GM08714 (cell line): ENCODE measurements at regions not wholly inside any gene's neighbourhood (a gene's known extent, or its start where the extent isn't known, plus 50 kb on each side); places are given as distances from the start of the nearest gene placed in this dataset.

ENCODE experiments used
- H3K4me3 ChIP-seq: fragments of 200-500 bp; sonication (Bioruptor generic); 2 replicates; pipeline ENCODE4 v1.5.1; 2014; ENCODE audit warnings: mild to moderate bottlenecking, low read length, inconsistent platforms
- ZNF274 ChIP-seq: IDR thresholded peaks from 2 replicates; pipeline ENCODE4 v1.6.1; 2012; ENCODE audit warnings: mild to moderate bottlenecking, low read depth, low read length

DNA sequence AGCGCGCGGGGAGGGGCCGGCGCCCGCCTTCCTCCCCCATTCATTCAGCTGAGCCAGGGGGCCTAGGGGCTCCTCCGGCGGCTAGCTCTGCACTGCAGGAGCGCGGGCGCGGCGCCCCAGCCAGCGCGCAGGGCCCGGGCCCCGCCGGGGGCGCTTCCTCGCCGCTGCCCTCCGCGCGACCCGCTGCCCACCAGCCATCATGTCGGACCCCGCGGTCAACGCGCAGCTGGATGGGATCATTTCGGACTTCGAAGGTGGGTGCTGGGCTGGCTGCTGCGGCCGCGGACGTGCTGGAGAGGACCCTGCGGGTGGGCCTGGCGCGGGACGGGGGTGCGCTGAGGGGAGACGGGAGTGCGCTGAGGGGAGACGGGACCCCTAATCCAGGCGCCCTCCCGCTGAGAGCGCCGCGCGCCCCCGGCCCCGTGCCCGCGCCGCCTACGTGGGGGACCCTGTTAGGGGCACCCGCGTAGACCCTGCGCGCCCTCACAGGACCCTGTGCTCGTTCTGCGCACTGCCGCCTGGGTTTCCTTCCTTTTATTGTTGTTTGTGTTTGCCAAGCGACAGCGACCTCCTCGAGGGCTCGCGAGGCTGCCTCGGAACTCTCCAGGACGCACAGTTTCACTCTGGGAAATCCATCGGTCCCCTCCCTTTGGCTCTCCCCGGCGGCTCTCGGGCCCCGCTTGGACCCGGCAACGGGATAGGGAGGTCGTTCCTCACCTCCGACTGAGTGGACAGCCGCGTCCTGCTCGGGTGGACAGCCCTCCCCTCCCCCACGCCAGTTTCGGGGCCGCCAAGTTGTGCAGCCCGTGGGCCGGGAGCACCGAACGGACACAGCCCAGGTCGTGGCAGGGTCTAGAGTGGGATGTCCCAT lies 232.8 kb downstream of the SEC14L1 start:
- peak overlapping the region; percentile 80 for H3K4me3 ChIP-seq

DNA sequence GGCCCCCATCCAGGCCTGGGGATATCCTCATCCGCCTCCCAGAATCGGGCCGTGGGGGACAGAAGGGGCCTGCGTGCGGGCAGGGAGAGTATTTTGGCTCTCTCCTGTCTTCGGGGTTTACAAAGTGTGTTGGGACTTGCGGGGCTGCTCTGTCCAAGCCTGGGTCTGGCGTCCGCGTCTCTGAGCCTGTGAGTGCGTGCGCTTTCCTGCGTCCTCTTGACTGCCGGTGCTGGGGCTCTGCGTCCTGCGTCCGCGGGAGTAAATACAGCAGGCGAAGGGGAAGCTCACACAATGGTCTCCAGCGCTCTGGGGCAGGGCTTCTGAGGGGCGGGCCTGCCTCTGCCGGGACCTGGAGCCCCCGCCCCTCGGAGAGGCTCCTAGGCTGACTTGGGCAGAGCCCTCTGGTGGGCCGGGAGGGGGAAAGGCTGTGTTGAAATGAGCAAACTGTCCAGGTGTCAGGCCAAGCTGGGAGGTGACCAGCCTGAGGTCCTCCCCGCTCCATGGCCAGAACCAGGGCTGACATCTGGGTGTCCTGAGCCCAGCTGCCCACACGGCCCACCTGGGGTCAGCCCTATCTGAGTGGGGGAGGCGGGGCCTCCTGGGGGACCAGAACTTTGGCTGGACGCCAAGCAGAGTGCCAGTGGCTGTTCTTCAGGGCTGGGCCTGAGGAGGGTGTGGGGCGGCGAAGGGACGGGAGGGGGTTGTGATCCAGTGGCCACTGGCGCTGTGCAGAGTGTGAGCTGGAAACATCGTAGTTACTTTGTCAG lies 233.6 kb downstream of the SEC14L1 start:
- no peak for TF ChIP-seq ZNF274
- H3K4me3 ChIP-seq = peak overlapping the region; percentile 80; the same call in 1 of the 2 replicates

More for the DNA sequence above, 232.8 kb downstream of the SEC14L1 start:
- no peak for TF ChIP-seq ZNF274

DNA sequence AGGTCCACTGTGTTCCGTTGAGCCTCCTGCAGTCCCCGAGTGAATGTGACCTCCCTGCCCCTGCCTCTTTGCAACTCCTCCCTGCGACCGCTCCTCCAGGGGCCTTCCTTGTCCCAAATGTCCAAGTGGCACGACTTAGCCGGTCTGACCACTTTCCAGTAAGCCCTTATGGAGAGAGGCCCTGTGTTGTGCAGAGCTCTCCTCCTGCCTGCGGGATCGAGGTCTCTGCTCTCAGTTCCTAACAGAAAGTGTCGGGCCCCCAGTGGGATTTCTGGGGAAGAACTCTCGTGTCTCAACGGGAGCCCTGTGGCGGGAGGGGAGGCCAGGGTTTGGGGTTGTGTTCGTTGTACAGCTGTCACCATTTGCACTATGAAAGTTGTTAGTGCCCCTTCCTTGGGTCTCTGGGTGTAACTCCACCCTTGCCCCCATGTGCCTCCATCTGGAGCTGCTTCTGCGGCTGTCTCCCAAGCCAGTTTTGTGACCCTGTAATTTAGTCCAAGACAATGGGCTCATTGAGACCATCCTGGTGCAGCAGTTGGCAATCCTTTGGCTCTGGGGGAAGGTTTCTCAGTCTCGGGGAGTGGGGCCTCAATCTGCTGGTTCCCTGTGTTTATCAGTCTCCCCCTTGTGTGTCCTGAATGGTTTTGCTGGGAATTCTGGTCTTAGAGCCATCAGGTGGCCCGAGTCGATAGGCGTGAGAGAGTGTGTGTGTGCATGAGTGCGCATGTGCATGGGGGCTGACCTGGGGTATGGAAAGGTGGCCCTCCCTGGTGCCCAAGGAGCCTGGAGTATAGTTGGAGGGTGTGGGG lies 234.5 kb downstream of the SEC14L1 start:
- TF ChIP-seq ZNF274 = no peak
- peak overlapping the region; percentile 80; the same call in 1 of the 2 replicates for H3K4me3 ChIP-seq

DNA sequence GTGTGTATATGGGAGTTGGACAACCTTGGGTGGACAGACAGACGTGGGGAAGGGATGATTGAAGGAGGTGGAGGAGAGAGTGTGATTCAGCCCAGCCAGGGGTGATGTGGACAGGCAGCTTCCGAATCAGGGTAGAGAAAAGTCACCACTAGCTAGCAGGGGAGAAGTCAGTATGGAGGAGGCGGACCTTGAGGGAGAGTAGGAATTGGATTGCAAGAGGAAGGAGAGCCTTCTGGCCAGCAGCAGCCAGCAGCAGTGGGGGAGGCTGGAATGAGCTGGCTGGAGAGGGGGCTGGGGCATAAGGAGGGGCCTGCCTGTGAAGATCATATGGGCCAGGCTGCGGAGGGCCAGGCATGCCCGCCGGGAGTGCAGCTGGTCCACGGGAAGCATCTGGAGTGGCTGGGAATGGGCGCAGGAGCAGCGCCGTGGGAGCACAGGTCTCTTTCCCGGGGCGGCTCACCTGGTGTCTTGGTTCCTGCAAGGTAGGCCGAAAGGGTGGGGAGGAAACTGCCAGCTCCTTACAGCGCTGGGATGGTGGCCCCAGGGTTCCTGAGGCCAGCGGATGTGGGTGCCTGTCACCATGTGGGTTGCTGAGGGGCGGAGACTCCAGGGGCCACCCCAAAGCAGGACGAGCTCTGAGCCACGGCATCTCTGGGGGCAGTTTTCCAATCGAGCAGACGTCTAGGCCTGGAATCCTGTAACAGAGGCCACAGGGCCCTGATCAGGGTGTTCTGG lies 235.3 kb downstream of the SEC14L1 start:
- H3K4me3 ChIP-seq = no peak overlapping the region; the same call in 1 of the 2 replicates
- TF ChIP-seq ZNF274 = no peak

DNA sequence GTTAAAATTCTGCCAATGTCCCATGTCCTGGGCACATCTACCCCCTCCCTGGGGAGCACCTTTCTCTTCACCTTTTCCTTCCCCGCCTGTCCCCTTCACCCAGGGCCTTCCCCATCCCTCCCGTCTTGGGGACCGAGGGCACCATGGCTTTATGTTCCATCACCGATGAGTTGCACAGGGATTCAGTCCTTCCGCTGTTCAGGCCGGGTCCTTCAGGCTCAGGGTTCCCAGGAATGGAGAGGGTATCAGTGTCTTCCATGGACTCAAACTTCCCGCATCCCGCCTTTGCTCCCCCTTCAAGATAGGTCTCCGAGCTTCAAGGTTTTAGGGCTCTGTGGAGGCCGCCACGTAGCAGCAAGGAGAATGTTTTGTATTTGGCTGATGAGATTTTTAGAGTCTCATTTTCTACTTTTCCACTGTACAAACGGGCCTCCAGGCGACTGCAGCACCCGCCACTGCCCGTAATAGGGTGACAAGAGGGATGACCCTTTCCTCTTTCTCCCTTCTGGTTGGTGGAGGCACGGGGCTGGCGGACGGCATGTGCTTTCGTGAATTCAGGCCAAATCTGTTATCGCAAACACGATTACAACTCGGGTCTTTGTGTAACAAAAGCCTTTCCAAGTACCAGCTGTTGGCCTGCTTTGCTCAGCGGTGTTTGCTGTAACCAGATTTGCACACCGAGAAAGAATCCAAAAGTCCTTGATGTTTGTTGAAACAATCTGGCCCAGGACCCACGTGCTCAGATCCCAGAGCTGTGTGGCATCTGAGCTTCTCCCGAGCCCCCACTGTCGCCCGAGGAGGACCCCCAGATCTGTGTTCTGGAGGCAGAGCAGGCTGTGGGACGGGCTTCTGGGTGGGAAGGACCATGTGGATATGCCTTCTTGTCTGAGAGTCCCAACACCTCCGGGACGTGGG lies 236.3 kb downstream of the SEC14L1 start:
- TF ChIP-seq ZNF274 = no peak
- no peak overlapping the region for H3K4me3 ChIP-seq

DNA sequence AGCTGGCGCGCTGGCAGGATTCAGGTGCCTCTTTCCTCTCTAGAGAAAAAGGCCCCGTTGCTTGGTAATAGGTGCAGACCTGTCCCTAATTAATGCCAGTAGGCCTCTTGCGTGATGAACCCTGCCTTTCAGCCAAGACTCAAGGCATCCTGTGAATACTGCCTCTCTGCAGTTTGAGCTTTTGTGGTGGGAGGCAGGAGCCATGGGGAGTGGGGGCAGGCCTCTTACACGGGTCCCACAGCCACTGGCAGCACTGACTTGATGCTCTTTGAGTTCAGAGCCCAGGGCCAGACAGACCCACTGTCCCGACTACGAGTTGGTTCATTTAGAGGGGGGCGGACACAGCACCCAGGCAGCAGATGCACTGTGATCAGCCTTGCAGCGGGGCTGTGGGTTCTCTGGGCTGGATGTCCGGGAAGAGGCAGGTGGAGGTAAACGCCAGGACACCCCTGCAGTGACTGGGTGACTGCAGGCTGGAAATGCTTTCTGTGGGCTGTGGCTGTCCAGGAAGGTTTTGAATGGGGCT lies 237.0 kb downstream of the SEC14L1 start:
- TF ChIP-seq ZNF274 = no peak
- no peak overlapping the region for H3K4me3 ChIP-seq

DNA sequence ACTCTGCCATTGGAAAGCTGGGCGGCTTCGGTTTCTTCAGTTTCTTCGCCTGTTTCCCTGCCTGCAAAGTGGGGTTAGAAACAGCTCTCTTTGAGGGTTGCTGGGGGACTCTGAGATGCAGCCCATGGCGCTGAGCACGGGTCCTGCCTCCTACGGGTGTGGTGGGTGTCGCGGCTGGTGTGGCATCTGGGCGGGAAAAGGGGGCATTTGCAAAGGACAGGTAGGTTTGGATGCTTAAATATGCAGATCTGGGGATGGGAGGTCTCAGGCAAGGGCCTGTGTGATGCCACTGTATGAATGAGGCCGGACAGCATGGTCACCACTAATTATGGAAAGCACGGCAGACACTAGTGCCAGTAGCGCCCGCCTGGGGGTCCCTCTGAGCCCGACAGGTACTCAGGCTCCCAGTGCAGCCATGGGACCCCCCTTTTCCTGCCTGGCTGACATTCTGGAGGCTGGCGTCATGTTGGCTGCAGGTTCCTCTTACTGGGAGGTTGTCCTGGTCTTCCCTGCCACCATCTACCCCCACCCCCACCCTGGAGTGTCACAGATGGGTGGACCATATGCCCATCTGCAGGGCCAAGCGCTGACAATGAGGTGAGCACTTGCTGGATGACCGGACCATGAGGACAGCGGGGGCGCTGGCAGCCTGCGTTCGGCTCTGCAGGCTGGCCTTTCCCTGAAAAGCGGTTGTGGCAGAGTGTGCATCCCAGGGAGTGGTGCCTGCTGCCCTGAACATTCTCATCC lies 237.7 kb downstream of the SEC14L1 start:
- no peak for TF ChIP-seq ZNF274
- H3K4me3 ChIP-seq = no peak overlapping the region

DNA sequence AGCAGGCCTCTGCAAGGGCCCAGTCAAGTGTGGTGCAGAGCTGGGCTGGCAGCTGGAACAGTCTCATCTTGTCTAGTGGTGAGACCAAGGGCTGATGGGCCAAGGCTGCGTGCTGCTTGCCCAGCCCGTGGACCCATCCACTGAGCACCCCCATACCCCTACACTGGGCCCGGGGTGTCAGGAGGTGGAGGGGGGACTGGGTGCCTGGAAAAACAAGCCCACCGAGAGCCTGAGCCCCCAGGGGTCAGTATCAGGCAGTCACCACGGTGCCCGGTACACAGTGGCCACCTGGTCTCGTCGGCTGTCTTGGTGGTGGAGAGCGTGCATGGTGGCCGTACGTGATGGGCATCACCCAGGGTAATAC lies 238.3 kb downstream of the SEC14L1 start:
- H3K4me3 ChIP-seq = no peak overlapping the region
- TF ChIP-seq ZNF274 = no peak

DNA sequence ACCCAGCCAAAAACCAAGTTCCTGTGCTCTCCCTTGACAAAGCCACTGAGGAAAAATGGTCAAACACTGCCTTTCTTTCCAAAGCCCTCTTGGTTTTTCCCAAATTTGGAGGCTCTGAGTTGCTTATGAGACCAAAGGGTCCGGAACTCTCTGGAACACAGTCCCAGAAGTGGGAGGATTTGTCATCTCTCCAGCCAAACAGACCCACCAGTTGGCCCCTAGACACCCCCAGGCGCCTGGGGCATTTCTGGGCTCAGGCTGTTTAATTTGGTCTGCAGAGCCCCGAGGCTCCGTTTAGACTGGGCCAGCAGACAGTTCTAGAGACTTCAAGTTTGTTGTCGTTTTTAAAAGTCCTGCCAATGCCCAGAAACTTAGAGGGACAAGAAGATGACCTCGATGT lies 239.1 kb downstream of the SEC14L1 start:
- TF ChIP-seq ZNF274 = no peak
- no peak overlapping the region for H3K4me3 ChIP-seq

DNA sequence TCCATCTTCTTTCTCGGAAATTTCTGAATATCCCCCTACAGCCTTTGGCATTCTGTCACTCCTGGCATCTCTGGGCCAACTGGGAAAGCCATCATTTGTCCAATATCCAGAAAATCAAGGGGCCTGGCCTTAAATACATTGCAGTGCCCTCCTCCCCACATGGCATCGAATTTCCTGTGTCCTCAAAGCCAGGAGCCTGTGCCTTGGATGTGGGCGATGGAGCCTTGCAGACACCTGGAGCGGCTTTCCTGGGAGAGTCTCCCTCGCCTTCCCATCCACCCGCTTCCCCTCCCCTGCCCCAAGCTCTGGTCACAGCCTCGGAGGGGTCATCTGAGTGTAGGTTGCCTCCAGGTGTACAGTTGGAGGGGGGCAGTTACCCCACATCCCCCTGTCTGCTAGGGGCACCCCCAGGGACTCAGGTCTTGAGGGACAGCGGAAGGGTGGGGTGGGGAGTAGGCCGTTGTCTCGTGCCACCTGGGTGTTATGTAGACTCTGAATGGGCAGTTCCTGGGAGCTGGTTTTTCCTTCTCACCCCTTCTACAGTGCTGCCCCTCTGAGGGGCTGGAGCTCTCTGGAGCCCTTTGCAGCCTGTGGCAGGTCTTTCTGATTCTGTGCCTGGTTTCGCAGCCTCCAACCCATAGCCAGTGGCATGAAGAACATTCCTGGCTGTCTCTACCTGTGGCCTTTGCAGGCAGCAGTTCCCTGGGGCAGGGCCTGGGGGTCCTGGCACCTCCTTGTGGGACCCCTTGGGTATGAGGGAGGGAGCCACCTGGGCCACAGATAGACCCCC lies 239.8 kb downstream of the SEC14L1 start:
- no peak for TF ChIP-seq ZNF274
- no peak overlapping the region for H3K4me3 ChIP-seq

DNA sequence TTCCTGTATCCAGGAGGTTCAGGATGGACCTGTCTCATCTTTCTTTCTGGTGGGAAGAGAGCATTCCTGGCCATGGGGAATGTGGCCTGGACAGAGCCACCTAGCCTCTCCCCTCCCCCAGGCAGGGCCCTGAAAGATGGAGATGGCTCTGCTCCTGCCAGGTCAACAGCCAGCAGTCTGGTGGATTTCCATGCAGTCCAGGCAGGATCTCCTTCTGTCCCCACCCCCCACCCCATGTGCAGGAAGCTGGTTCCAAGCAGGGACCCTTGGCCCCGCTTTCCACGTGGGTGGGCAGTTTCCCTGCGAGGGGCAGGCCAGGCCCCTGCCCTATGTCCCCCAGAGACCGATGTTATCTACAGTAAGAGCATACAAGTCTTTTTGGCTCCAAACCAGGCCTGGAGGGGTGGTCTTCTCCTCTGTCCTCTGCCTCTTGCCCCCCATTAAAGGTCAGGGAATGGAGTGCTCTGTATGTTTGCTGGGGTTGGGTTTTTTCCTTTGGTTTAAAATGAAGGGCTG lies 240.5 kb downstream of the SEC14L1 start:
- no peak overlapping the region for H3K4me3 ChIP-seq
- TF ChIP-seq ZNF274 = no peak
